Activated T-helper 2 cell treated with anti-CD3 and anti-CD28 coated beads, Interferon-gamma antibody, Interleukin-2, Interleukin-4, amounts not matched to agents 10 μg/mL and 5 μg/mL and 100 μg/mL, durations not matched to agents 14 hours and 24 hours and 36 hours (primary cell): ENCODE measurements at regions not wholly inside any gene's neighbourhood (a gene's known extent, or its start where the extent isn't known, plus 50 kb on each side); places are given as distances from the start of the nearest gene placed in this dataset.
"Not testable (repeated sequence)": the region's sequence is repeated elsewhere in the genome, so short reads cannot be mapped to it uniquely, and the experiment has no call there.

Experiments used
- DNase-seq: peaks from one replicate; pipeline ENCODE4 v3.0.0; 2021; ENCODE audit warnings: low spot score
- H3K27ac Mint-ChIP-seq: one replicate; pipeline ENCODE4 v1.8.0; 2021; ENCODE audit warnings: mixed read lengths
- H3K27me3 Mint-ChIP-seq: one replicate; pipeline ENCODE4 v1.8.0; 2021; ENCODE audit warnings: low read depth, mixed read lengths
- H3K36me3 Mint-ChIP-seq: one replicate; pipeline ENCODE4 v1.8.0; 2021; ENCODE audit warnings: low read depth, mixed read lengths
- H3K4me1 Mint-ChIP-seq: one replicate; pipeline ENCODE4 v1.8.0; 2021; ENCODE audit warnings: low read depth, mixed read lengths
- H3K4me3 Mint-ChIP-seq: one replicate; pipeline ENCODE4 v1.8.0; 2021; ENCODE audit warnings: low read depth, mild to moderate bottlenecking, moderate library complexity, mixed read lengths
- H3K9me3 Mint-ChIP-seq: one replicate; pipeline ENCODE4 v1.8.0; 2021; ENCODE audit warnings: mixed read lengths
- intact Hi-C: fragments of 100-400 bp; cut with micrococcal nuclease; formaldehyde crosslinking; loops from one replicate; pipeline ENCODE4 v1.15.1; 2023

DNA sequence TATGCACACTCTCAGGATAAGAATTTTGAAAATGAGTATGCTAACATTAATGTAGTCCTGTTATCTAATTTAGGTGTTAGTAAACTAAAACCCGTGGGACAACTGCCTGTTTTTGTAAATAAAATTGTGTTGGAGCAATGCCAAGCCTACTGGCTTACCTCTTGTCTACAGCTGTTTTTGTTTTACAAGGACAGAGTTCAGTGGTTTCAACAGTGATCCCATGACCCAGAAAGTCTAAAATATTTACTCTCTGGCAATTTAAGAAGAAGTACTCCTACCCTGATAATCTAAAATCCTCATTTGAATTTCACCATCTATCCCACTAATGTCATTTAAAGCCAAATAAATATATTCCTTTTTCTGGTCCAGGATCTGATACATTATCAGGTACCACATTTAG is 132.9 kb downstream of the SPIN4 start:
- H3K36me3 Mint-ChIP-seq, H3K27ac Mint-ChIP-seq, H3K27me3 Mint-ChIP-seq, DNase-seq, H3K4me3 Mint-ChIP-seq, intact Hi-C loops, H3K4me1 Mint-ChIP-seq, H3K9me3 Mint-ChIP-seq: not testable (repeated sequence)

DNA sequence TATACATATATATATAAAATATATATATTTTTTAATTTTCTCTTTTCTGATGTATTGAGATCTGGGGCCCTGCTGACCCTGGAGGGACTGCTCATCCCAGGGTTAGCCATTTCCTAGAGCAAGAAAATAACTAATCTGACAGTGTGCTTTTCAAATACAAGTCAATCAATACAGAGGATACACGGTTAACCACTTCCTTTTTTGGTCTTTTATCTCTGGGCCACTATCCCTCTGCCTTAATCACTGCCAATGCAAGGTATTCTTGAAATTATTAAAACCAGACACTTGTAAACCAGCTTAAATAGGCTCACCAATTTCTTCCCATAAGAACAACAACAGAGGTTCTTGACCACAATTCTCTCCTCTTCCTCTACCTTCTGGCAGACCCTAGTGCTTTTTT is 133.6 kb downstream of the SPIN4 start:
- intact Hi-C loops, H3K36me3 Mint-ChIP-seq, H3K4me1 Mint-ChIP-seq, H3K4me3 Mint-ChIP-seq, DNase-seq, H3K27me3 Mint-ChIP-seq, H3K27ac Mint-ChIP-seq, H3K9me3 Mint-ChIP-seq: not testable (repeated sequence)

DNA sequence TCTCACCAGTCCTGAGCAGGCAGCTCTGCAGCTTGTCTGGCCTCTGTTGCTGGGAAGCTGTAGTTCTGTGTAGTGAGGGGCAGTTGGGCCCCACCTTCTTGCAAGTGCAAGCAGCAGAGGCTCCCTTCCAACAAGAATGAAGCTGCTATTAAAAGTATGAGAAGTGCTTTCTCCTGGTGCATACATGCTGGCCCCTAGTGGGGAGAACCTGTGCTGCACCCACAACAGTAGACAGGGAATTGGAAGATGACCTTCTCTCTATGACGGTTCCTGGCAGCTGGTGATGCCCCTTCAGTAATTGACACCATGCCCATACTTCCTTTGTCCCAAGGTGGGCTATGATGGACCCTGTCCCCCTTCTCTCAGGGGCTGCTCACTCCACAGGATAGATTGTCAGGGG is 141.5 kb downstream of the SPIN4 start:
- H3K36me3 Mint-ChIP-seq, H3K9me3 Mint-ChIP-seq, H3K4me3 Mint-ChIP-seq, H3K27me3 Mint-ChIP-seq, DNase-seq, intact Hi-C loops, H3K4me1 Mint-ChIP-seq, H3K27ac Mint-ChIP-seq: not testable (repeated sequence)

DNA sequence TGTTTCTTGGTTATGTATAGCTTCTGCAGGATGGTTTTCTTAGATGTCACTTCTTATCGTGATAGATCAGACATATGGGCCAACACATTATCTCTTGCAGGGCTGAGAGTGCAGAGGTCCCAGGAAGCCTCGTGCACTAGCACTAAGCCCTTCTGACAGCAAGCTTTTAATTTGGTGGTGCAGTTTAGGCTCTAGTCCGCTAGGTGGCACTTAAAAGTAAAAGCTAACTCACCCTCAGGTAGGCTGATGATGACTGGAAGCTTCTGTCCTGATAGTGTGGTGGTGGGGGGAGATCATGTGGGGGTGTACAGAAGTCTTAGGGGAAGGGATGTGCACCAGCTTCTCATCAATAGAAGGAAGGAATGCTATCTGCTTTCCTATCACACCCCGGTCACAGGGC is 142.0 kb downstream of the SPIN4 start:
- not testable (repeated sequence) for H3K4me3 Mint-ChIP-seq, H3K9me3 Mint-ChIP-seq

DNA sequence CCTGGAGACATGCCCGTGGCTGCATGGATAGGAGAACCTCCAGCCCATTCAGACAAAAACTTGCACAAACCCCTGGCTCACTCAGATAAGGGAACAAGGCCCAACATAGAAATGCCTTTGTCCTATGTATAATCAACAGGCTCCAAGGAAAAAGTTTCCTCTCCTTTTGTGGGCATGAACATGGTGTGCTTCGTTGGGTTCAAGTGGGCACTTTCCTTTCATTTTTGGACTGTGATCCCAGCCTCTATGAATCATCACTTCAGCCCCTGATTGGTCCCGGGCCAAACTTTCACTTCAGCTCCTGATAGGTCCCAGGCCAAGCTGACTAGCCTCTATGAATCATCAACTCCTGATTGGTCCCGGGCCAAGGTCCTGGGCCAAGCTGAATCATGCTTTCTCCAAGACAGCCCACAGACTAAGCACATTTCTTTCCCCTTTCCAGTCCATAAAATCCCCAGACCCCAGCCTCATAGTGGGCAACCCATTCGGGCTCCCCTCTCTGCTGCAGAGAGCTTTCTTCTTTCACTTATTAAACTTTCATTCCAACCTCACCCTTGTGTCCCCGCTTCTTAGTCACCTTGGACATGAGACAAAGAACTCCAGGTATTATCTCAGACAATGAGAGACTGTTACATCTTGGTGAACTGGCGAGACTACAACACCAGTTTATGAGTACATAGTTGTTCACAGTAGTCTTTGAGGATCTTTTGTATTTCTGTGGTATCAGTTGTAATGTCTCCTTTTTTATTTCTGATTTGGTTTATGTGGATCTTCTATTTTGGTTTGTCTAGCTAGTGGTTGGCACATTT is 146.7 kb downstream of the SPIN4 start:
- H3K4me3 Mint-ChIP-seq, intact Hi-C loops, H3K27me3 Mint-ChIP-seq, DNase-seq, H3K9me3 Mint-ChIP-seq, H3K4me1 Mint-ChIP-seq, H3K36me3 Mint-ChIP-seq, H3K27ac Mint-ChIP-seq: not testable (repeated sequence)

More for the DNA sequence above, 142.0 kb downstream of the SPIN4 start:
- H3K27me3 Mint-ChIP-seq, H3K27ac Mint-ChIP-seq, H3K4me1 Mint-ChIP-seq, DNase-seq, intact Hi-C loops, H3K36me3 Mint-ChIP-seq: not testable (repeated sequence)

DNA sequence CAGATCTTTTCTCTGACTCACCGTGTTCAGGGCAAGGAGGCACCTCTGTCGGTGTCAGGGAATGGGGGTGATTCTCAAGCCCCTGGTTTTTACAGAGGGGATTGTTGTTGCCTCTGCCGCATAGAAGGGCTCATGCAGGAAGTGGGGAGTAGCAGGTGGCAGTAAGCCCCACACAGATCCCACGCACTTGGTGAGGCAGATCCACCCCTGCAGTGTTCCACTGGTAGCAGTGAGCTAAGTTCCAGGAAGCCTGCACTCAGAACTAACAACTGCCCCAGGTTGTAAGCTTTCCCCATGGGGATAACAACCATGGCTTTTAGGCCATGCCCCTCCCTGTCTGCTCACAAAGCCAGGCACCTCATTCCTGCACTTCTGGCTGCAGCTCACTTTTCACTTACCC is 149.1 kb downstream of the SPIN4 start:
- H3K4me1 Mint-ChIP-seq, H3K9me3 Mint-ChIP-seq, H3K36me3 Mint-ChIP-seq, H3K27ac Mint-ChIP-seq, intact Hi-C loops, H3K27me3 Mint-ChIP-seq, DNase-seq, H3K4me3 Mint-ChIP-seq: not testable (repeated sequence)

DNA sequence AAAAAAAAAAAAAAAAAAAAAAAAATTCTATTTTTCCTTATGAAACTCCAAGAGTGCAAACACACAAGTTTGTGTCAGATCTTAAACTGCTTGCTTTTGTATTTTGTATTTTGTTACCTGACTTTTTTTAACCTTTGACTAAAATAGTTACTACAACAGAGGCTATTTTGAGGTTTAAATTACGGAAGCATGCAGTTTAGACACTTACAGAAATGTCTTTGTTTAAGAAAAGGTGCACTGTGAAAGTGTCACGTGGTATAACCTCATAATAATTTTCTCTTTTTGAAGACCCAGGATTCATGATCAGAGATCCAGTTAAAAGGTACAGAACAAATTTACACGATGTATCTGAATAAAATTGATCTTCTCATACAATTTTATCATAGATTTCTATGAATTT is 152.4 kb downstream of the SPIN4 start:
- intact Hi-C loops, H3K27ac Mint-ChIP-seq, H3K9me3 Mint-ChIP-seq, DNase-seq, H3K27me3 Mint-ChIP-seq, H3K4me3 Mint-ChIP-seq, H3K4me1 Mint-ChIP-seq, H3K36me3 Mint-ChIP-seq: not testable (repeated sequence)

DNA sequence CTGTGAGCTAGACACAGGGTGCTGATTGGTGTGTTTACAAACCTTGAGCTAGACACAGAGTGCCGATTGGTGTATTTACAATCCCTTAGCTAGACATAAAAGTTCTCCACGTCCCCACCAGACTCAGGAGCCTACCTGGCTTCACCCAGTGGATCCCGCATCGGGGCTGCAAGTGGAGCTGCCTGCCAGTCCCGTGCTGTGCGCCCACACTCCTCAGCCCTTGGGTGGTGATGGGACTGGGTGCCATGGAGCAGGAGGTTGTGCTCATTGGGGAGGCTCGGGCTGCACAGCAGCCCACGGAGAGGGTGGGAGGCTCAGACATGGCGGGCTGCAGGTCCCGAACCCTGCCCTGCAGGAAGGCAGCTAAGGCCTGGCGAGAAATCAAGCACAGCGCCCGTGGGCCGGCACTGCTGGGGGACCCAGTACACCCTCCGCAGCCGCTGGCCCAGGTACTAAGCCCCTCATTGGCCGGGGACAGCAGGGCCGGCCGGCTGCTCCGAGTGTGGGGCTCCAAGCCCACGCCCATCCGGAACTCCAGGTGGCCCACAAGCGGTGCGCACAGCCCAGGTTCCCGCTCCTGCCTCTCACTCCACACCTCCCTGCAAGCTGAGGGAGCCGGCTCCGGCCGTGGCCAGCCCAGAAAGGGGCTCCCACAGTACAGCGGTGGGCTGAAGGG is 158.6 kb downstream of the SPIN4 start:
- H3K36me3 Mint-ChIP-seq, intact Hi-C loops: not testable (repeated sequence)

DNA sequence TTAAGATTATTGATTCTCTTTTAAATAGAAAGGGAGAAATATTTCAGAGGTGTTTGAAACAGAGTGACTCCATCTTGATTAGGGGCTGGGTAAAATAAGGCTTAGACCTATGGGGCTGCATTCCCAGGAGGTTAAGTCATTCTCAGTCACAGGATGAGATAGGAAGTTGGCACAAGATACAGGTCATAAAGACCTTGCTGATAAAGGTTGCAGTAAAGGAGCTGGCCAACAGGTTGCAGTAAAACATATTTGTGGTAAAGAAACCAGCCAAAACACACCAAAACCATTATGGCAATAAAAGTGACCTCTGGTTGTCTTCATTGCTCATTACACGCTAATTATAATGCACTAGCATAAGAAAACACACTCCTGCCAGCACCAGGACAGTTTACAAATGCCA is 165.0 kb downstream of the SPIN4 start:
- H3K36me3 Mint-ChIP-seq: peaks cover 2% of the 10 kb centered on the region
- peaks cover 8% of the 10 kb centered on the region for H3K9me3 Mint-ChIP-seq
- intact Hi-C loops: no loop called here

More for the DNA sequence above, 158.6 kb downstream of the SPIN4 start:
- not testable (repeated sequence) for H3K27me3 Mint-ChIP-seq, H3K4me1 Mint-ChIP-seq, DNase-seq, H3K27ac Mint-ChIP-seq, H3K9me3 Mint-ChIP-seq, H3K4me3 Mint-ChIP-seq

DNA sequence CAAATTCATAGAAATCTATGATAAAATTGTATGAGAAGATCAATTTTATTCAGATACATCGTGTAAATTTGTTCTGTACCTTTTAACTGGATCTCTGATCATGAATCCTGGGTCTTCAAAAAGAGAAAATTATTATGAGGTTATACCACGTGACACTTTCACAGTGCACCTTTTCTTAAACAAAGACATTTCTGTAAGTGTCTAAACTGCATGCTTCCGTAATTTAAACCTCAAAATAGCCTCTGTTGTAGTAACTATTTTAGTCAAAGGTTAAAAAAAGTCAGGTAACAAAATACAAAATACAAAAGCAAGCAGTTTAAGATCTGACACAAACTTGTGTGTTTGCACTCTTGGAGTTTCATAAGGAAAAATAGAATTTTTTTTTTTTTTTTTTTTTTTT is 171.3 kb downstream of the SPIN4 start:
- H3K27ac Mint-ChIP-seq, H3K27me3 Mint-ChIP-seq, H3K4me3 Mint-ChIP-seq, H3K4me1 Mint-ChIP-seq, H3K36me3 Mint-ChIP-seq, DNase-seq, intact Hi-C loops, H3K9me3 Mint-ChIP-seq: not testable (repeated sequence)

More for the DNA sequence above, 165.0 kb downstream of the SPIN4 start:
- no peak for DNase-seq
- Mint-ChIP-seq H3K27me3 (no peaks in the 10 kb centered on the region), H3K4me1 (no peaks in the 10 kb centered on the region), H3K27ac (no peak overlapping the region), H3K4me3 (no peak overlapping the region)

DNA sequence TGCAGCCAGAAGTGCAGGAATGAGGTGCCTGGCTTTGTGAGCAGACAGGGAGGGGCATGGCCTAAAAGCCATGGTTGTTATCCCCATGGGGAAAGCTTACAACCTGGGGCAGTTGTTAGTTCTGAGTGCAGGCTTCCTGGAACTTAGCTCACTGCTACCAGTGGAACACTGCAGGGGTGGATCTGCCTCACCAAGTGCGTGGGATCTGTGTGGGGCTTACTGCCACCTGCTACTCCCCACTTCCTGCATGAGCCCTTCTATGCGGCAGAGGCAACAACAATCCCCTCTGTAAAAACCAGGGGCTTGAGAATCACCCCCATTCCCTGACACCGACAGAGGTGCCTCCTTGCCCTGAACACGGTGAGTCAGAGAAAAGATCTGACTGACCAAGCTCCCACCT is 174.6 kb downstream of the SPIN4 start:
- H3K4me3 Mint-ChIP-seq, intact Hi-C loops: not testable (repeated sequence)

DNA sequence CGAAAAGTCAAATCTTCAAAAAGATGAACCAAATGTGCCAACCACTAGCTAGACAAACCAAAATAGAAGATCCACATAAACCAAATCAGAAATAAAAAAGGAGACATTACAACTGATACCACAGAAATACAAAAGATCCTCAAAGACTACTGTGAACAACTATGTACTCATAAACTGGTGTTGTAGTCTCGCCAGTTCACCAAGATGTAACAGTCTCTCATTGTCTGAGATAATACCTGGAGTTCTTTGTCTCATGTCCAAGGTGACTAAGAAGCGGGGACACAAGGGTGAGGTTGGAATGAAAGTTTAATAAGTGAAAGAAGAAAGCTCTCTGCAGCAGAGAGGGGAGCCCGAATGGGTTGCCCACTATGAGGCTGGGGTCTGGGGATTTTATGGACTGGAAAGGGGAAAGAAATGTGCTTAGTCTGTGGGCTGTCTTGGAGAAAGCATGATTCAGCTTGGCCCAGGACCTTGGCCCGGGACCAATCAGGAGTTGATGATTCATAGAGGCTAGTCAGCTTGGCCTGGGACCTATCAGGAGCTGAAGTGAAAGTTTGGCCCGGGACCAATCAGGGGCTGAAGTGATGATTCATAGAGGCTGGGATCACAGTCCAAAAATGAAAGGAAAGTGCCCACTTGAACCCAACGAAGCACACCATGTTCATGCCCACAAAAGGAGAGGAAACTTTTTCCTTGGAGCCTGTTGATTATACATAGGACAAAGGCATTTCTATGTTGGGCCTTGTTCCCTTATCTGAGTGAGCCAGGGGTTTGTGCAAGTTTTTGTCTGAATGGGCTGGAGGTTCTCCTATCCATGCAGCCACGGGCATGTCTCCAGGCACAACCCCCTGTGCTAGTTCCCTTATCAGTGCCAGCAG is 177.1 kb downstream of the SPIN4 start:
- H3K4me1 Mint-ChIP-seq, H3K9me3 Mint-ChIP-seq, H3K27ac Mint-ChIP-seq, intact Hi-C loops, H3K36me3 Mint-ChIP-seq, H3K27me3 Mint-ChIP-seq, H3K4me3 Mint-ChIP-seq, DNase-seq: not testable (repeated sequence)

More for the DNA sequence above, 174.6 kb downstream of the SPIN4 start:
- H3K9me3 Mint-ChIP-seq, H3K27ac Mint-ChIP-seq, H3K36me3 Mint-ChIP-seq, DNase-seq, H3K27me3 Mint-ChIP-seq, H3K4me1 Mint-ChIP-seq: not testable (repeated sequence)

DNA sequence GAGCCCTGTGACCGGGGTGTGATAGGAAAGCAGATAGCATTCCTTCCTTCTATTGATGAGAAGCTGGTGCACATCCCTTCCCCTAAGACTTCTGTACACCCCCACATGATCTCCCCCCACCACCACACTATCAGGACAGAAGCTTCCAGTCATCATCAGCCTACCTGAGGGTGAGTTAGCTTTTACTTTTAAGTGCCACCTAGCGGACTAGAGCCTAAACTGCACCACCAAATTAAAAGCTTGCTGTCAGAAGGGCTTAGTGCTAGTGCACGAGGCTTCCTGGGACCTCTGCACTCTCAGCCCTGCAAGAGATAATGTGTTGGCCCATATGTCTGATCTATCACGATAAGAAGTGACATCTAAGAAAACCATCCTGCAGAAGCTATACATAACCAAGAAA is 181.7 kb downstream of the SPIN4 start:
- H3K27me3 Mint-ChIP-seq, H3K36me3 Mint-ChIP-seq, H3K9me3 Mint-ChIP-seq, H3K4me3 Mint-ChIP-seq, DNase-seq, intact Hi-C loops, H3K4me1 Mint-ChIP-seq, H3K27ac Mint-ChIP-seq: not testable (repeated sequence)
